22Rv1 (cell line): ENCODE measurements at regions not wholly inside any gene's neighbourhood (a gene's known extent, or its start where the extent isn't known, plus 50 kb on each side); places are given as distances from the start of the nearest gene placed in this dataset.

Source experiments
- CTCF ChIP-seq: fragments of 450-650 bp; IDR thresholded peaks from 2 replicates; pipeline ENCODE4 v1.5.1; 2017; ENCODE audit warnings: mild to moderate bottlenecking
- ZFX ChIP-seq: fragments of 450-650 bp; IDR thresholded peaks from 2 replicates; pipeline ENCODE4 v1.6.1; 2017; ENCODE audit warnings: antibody characterized with exemption, borderline replicate concordance

GRCh38 chr1:207256869-207257268 lies 64.6 kb upstream of the CD55 start:
- no peak for TF ChIP-seq CTCF
- no peak for TF ChIP-seq ZFX
